PC-9 (cell line): ENCODE measurements at regions not wholly inside any gene's neighbourhood (a gene's known extent, or its start where the extent isn't known, plus 50 kb on each side); places are given as distances from the start of the nearest gene placed in this dataset.

ENCODE experiments used
- CTCF ChIP-seq: fragments of 200-600 bp; sonication (generic); conservative IDR thresholded peaks from 2 replicates; pipeline ENCODE4 v1.6.1; 2017; ENCODE audit warnings: mixed run types, antibody characterized with exemption, mild to moderate bottlenecking, moderate library complexity
- EZH2 ChIP-seq: fragments of 200-600 bp; sonication (generic); IDR thresholded peaks from 2 replicates; pipeline ENCODE4 v1.8.0; 2017; ENCODE audit warnings: antibody characterized with exemption, low read depth

GRCh38 chr6:108781419-108782100 is 66.7 kb upstream of the ARMC2 start:
- no peak for TF ChIP-seq CTCF
- TF ChIP-seq EZH2, result no peak
